Activated naive CD4-positive, alpha-beta T cell treated with anti-CD3 and anti-CD28 coated beads, Interleukin-2, amount 50 U/mL, for 16 hours (primary cell): ENCODE measurements at regions not wholly inside any gene's neighbourhood (a gene's known extent, or its start where the extent isn't known, plus 50 kb on each side); places are given as distances from the start of the nearest gene placed in this dataset.

ENCODE experiments used
- DNase-seq: peaks from one replicate; pipeline ENCODE4 v3.0.0-alpha.2; 2020

DNA sequence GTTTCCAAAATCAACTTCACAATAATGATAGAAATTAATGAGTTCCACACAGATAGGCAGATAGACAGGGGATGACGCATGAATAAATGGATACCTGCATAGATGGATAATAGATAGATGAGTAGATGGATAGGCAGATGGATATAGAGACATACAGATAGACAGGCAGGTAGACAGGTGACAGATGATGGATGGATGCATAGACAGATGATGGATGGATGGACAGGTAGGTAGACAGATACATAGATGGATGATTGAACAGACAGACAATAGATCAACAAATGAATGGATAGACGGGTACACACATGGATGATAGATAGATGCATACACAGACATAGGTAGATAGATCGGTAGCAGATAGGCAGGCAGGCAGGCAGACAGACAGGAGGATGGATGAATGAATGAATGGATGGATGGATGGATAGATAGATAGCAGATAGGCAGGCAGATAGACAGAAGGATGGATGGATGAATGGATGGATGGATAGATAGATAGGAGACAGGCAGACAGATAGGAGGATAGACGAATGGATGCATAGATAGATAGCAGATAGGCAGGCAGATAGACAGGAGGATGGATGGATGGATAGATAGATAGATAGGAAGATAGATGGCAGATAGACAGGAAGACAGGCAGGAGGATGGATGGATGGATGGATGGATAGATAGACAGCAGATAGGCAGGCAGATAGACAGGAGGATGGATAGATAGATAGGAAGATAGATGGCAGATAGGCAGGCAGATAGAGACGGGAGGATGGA is 142.5 kb downstream of the RBFOX3 start:
- DNase-seq, result no peak

DNA sequence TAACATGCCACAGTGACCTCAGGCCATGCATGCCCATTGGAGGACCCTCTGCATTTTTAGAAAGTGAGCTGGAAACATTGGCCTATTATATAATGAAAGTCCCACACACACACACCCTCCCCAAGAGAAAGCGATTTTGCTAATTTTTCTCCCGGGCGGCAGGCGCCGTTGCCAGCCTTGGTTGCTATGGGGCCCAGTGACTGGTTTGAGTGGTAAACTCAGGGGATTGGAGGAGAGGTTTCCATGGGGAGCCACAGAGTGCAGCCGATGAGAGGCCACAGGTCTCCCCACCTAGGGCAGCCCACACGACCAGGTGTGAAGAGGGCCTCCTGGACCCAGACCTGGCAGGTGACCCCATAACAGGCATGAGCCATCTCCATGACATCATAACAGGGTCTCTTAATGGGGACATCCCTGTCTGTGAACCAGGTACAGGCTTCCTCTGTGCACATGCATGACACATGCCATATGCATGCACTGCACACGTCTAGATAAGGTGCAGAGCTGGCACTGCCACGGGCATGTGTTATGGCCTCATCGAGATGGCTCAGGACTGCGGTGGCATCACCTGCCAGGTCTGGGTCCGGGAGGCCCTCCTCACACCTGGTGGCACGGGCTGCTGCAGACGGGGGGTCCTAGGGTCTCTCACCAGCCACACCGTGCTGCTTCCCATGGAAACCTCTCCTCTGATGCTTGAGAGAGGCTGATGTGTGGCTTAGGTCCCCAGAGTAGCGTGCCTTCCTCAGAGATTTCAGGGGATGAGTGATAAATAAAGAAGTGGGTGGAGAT is 144.1 kb downstream of the RBFOX3 start:
- DNase-seq, result no peak

DNA sequence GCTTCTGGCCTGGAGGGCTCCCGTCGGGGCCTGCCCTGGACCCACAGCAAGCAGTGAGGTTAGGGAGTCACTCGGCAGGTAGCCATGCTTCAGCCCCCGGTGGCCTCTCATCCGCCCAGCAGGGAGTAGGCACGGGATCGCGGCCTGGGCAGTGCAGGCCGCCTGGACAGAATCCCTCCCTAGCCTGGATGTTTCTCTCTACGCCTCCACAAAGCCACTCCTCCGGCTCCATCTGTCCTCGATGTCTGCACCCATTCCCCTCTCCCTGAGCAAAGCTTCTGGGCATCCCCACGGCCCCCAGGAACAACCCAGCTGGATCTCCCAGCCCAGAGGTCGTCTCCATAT is 145.2 kb downstream of the RBFOX3 start:
- no peak for DNase-seq

DNA sequence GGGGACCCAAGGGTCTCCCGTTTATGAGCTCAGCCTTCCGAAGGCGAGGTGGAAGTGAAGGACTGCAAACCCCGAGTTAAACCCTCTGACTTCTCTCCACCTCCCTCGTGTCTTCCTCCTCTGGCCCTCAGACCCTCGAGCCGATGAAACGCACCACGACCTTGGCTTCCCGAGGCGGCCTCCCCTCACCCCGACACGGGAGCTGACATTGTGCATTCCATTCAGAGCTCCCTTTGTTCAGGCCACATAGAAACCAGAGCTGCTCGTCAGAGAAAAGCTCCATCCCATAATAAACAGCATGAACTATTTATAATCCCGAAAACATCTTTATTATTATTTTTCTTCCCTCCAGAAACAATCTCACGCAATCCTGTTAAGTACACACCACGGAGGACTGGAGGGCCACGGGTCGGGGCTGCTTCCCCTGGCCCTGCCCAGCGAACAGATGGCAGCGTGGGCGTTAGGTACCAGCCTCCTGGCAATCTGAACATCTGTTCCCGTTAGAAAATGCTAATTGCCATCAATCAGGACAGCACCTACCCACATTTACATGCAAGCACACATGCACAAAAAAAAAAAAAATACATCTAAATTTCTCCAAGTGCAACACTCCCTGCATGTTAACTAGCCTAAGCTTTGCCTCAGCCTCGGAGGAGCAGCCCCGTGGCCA is 145.7 kb downstream of the RBFOX3 start:
- no peak for DNase-seq

DNA sequence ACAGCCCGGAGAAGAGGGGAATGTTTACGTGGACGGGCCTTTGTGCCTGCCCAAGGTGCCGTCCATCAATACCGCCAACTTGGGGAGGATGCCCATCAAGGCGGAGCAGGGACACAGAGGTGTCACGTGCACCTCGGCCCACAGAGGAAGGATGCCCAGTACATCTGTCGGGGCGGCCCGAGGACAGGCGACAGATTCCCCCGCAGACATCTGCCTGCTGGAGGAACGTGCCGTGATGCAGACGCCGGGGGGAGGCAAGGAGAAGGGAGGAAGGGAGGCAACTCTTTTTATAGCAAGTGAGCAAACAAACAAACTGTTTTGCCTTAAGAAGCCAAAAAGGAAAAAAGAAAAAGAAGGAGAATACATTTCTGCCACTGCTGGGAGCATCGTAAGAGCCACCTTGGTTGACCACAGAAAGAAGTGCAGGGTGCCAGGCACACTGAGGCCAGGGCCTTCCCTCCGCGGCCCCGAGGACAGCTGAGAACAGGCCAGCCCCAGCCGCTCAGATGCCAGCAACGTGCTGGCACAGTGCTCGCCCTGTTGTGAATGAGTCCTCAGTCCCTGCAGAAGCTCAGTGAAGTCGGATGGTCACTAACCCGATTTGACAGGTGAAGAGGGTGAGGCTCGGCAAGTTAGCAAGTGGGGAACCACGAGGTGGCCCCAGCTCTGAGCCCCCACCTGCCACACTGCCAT is 146.4 kb downstream of the RBFOX3 start:
- DNase-seq, result no peak

DNA sequence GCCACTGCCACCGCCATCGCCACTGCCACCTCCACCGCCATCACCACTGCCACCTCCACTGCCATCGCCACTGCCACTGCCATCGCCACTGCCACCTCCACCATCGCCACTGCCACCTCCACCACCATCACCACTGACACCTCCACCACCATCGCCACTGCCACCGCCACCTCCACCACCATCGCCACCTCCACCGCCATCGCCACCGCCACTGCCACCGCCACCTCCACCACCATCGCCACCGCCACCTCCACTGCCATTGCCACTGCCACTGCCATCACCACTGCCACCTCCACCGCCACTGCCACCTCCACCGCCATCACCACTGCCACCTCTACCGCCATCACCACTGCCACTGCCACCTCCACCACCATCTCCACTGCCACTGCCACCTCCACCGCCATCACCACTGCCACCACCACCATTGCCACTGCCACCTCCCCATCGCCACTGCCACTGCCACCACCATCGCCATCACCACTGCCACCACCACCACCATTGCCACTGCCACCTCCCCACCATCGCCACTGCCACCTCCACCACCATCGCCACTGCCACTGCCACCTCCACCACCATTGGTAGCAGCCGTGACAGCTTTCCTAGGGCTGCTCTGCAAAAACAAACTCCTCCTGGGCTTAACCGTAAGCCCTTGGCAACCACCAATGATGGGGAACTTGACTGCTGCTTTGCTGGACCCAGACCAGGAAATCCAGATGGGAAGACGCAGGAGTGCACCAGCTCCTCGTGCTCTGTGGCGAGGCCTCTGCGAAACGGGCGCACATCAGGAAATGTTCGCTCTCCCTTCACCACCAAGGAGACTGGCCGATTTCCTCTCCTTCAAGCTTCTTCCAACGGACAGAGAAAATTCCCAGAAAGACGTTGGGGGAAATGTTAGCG is 147.2 kb downstream of the RBFOX3 start:
- no peak for DNase-seq

DNA sequence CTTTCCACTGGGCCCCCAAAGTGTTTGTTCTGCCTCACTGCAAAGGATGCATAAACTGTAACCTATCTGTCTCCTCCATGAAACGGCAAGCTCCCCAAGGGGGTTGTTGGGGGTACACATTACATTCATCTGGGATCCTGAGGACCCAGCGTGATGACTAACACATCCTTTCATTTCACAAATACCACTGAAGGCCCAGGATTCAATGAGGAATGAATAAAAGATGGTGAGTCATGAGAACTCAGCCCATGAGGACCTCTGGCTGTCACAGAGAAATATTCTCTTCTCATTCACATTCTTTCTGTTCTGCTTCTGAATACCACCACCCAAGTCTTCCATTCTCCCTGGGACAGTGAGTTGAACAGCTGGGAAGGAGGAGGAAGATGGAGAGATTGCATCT is 149.8 kb downstream of the RBFOX3 start:
- no peak for DNase-seq

DNA sequence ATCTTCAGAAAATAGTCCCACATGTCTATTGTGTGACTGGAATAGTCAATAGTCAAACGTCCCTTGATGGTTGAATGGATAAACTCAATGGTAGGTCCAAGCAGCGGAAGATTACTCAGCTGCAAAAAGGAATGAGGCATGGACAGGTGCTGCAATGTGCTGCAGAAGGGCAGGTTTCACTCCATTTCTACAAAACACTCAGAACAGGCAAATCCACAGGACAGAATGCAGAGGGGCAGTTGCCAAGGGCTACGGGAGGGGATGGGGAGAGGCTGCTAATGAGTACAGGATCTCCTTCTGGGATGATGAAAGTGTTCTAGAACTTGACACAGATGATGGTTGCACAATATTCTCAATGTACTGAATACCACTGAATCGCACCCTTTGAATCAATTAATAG is 151.0 kb downstream of the RBFOX3 start:
- DNase-seq, result no peak

DNA sequence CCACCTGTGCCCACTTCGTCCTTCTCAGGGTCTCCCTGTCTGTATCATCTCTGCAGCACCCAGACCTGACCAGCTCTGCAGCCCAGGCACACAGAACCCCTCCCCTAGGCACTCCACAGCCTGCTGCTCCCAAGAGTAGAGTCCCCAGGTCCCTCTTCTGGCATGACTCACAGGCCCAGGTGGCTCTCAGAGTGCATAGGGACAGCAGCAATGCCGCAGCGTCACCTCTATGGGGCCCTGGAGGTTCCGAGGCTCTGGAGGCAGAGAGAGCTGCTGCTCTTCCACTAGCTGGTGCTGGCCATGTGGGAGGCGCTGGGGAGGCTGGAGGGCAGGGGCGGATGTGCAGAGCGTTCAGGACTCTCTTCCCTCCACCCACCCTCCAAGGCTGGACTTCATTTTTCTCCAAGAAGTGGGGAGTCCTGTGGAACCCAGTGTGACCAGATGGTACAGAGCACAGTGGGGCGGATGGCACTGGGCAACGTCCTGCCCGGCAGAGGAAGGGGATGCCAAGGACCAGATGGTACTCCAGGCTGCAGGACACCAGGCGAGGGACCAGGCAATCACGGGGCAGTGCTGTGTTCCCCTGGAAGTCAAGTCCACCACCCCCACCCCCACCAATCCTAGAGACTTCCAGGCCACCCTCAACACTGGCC is 151.7 kb downstream of the RBFOX3 start:
- no peak for DNase-seq

DNA sequence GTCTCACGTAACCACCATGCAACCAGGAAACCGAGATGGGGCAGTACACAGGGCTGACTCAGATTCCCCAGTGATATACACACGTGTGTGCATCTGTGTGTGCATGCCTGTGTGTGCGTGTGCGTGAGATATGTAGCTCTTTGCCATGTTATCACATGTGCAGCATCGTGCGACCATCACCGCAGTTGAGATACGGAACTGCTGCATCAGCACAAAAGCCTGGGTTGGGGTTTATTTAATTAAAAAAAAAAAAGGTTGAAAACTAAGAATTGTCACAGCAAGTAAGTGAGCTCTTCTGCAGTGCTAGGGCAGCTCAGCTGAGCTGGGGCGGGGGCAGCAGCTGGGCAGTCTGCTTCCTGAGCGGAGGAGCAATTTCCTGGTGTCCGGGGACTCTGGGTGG is 152.5 kb downstream of the RBFOX3 start:
- no peak for DNase-seq

DNA sequence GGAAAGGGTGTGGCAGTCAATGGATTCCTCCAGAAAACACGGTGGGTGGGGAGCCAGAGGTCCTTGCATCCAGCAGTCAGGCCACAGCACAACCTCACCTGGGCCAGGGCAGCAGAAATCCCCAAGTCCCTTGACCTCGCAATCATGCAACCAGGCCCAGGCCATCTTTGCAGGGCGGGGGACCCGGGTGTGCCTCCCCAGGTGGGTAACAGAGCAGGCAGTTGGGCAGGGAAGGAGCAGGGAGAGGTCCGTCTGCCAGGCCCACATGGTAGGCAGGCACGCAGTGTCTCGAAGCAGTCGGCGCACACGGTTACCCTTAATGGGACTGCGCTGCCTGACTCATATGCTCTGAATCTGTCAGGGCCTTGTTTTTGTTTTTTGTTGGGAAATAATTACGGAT is 153.0 kb downstream of the RBFOX3 start:
- DNase-seq, result no peak

DNA sequence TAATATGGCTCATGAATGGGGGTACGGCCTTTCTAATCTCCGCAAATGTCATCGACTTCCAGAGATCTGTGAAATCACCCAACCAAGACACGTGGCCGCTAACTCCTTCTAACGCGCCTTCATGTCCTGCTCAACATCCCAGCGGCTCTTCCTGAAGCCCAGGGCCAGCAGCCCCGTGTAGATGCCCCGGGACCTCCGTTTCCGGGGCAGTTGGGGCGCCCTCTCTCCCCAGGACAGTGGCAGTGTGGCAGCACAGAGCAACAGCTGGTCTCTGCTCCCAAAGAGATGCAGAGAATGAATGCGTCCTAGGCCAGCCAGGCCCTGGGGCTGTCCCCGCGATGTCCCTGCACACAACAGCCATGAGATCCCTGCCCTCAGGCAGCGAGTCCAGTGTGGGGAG is 153.5 kb downstream of the RBFOX3 start:
- DNase-seq, result no peak

DNA sequence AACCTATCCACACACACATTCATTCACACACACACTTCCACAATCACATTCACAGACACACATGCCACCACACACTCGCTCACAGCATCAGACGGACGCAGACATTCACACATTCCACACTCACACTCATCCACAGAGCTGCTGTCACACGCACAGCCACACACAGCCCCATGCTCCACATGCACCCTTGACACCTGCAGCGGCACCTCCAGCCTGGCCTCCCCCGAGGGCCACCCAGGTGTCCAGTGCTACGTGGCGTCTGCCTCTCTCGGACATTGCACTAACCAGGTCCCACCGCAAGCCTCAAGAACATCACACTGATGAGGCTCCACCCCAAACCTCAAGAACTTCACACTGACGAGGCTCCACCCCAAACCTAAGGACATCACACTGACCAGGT is 155.2 kb downstream of the RBFOX3 start:
- DNase-seq, result no peak

DNA sequence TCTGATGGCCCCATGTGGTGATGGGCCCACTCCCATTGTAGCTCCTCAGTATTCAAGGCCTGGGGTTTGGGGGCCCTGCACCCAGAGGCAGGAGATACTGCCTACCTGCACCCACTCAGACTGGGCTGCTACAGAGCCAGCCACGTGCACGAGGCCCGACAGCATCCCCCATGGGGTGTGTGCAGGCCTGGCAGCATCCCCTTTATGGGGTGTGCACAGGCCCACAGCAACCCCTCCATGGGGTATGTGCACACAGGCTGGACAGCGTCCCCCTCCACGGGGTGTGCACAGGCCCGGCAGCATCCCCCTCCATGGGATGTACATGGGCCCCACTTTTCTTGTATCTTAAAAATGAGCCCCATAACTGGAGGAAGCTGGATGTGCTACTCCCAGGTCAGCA is 156.0 kb downstream of the RBFOX3 start:
- DNase-seq, result no peak

DNA sequence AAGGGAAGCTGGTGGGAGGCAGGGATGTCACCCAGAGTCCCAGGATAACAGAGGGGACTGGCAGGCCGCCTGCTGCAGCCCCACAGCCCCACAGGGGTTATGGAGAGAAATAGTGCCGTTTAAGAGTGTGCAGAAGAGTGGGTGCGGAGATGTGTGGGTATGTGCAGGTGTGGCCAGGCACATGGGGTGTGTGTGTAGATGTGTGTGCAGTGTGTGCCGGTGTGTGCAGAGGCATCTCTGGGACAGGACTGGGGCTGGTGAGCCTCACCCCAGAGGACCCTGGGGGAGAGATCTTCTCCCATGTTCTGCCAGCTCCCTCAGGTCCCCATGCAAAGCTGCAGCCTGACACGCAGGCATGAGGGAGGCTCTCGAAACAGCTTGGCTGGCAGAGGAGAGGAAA is 157.4 kb downstream of the RBFOX3 start:
- DNase-seq, result no peak

DNA sequence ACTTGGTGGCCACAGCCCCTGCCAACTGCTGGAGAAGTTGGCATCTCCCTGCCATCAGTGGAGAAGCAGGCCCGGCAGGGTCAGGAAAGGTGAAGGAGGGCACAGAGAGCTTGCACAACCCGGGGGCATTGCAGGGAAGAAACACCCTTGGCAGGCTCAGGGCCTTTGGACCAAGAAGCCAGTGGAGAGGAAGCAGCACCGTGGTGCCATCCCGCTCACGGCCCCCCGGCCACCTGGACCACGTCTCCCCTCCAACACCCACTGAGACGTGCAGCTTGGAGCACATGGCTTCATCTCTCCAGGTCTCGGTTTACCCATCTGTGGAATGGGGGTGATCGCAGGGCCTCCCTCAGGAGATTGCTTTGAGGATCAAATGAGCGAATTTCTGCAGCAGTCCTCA is 158.1 kb downstream of the RBFOX3 start:
- DNase-seq, result no peak

DNA sequence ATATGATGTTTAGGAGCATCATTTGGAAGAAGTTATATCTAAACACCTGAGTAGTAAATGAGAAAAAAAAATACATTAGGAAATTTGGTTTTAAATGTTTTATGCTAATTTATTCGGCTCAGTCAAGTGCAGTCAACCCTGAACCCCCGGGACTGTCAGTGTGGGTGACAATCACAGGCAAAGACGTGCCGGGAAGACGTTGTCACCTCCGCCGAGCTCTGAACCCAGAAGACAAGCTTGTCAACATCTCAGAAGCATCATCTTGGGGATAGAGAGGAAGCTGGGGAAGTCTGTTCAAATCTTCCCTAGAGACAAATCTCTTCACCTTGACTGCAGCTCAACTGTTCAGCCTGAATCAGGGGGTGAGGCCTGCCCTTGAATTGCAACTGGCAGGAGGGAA is 159.7 kb downstream of the RBFOX3 start:
- DNase-seq, result no peak

DNA sequence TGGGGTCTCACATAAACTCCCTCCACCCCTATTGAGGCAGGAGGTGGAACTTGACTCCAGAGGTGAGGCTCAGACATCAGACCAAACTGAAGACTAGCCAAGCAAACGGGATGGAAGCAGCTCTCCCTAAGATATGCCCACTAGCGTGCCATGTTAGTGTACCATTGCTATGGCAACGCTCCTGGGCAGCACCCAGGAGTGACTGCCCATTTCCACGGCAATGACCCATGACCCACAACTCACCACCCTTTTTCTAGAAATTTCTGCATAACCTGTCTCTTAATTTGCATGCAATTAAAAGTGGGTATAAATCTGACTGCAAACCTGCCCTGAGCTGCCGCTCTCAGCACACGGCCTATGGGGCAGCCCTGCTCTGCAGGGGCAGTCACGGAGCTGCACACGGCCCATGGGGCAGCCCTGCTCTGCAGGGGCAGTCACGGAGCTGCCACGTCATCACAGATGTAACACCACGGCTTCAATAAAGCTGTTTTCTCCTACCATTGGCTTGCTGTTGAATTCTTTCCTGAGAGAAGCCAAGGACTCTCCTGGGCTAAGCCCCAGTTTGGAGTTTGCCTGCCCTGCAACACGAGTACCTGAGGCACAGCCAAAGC is 164.3 kb downstream of the RBFOX3 start:
- DNase-seq, result no peak

DNA sequence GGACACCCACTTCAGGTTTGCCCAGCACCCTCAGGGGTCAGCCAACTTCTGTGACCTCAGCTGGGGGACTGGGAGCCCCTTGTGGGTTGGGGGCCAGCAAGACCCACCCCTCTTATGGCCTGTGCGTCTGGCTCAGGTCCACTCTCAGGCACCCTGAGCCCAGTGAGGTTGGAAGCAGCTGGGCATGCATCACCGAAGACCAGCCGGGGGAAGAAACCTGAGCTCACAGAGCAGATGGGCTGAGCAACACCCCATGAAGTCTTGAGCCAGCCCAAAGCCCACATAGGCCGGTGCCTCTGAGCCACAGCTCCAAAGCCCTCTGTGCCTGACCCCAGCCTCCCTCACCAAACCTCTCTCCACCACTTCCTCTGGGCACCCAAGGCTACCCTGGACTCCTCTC is 166.7 kb downstream of the RBFOX3 start:
- DNase-seq, result no peak

DNA sequence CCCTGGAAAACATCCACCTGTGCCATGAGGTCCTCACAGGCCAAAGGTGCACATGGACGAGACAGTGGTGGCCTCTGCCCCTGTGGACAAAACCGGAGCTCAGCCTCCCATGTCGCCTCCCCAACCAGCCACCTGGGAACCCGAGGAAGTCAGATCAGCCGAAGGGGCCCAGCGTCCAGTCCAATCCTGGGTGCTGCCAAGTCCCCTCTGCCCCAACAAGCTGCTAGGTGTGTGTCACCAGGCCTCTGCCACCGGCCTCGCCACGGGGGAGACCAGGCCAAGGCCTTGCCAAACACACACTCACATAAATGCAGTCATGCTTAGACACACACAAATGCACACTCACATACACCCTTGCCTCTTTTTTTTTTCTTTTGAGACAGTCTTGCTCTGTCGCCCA is 167.8 kb downstream of the RBFOX3 start:
- no peak for DNase-seq

DNA sequence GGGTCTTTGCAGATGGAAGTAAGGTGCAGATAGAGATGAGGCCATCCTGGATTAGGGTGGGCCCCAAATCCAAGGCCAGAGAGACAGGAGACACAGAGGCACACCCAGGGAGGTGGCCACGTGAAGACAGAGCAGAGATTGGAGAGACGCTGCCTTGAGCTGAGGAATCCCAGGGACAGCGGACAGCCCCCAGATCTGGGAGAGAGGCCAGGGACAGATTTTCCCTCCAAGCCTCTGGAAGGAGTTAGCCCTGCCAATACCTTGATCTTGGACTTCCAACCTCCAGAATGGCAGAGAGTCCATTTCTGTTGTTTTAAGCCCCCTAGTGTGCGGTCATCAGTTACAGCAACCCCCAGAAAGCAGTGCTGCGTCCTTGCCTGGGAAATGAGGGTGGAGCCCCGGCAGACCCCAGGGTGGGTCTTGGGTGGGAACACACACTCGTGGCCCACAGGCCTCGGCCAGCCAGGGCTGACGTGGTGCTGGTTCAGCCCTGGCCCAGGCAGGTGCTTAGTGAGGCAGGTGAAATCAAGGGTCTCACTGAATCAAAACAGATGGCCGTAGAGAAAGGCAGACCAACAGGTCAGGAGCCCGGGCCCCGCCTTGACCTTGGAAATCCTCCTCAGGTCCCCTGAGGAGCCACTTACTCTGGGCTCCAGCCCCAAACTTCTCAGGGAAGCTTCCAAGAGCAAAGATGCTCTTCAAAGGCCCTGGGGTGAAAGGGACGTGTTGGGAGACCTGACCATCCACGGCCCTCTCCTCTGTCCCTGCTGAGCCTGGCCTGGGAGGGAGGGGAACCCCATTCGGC is 169.3 kb downstream of the RBFOX3 start:
- DNase-seq, result no peak
